ENCODE measurements at regions not wholly inside any gene's neighbourhood (a gene's known extent, or its start where the extent isn't known, plus 50 kb on each side); places are given as distances from the start of the nearest gene placed in this dataset.

- TF ChIP-seq, protein P1, sequence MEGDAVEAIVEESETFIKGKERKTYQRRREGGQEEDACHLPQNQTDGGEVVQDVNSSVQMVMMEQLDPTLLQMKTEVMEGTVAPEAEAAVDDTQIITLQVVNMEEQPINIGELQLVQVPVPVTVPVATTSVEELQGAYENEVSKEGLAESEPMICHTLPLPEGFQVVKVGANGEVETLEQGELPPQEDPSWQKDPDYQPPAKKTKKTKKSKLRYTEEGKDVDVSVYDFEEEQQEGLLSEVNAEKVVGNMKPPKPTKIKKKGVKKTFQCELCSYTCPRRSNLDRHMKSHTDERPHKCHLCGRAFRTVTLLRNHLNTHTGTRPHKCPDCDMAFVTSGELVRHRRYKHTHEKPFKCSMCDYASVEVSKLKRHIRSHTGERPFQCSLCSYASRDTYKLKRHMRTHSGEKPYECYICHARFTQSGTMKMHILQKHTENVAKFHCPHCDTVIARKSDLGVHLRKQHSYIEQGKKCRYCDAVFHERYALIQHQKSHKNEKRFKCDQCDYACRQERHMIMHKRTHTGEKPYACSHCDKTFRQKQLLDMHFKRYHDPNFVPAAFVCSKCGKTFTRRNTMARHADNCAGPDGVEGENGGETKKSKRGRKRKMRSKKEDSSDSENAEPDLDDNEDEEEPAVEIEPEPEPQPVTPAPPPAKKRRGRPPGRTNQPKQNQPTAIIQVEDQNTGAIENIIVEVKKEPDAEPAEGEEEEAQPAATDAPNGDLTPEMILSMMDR (IDR thresholded peaks at IDR 0.05; ENCODE audit: low read length): no peak
- no peak for TF ChIP-seq EZH2 (IDR thresholded peaks at IDR 0.05; ENCODE audit: borderline replicate concordance, low read length)
Observed at GRCh38 chrX:35351212-35351611, 408.6 kb downstream of the FAM47B start.
